CD4-positive, alpha-beta T cell treated with Interleukin-21 for 1 hour (primary cell): ENCODE measurements at regions not wholly inside any gene's neighbourhood (a gene's known extent, or its start where the extent isn't known, plus 50 kb on each side); places are given as distances from the start of the nearest gene placed in this dataset.

ENCODE experiments used
- DNase-seq: peaks from one replicate; pipeline ENCODE4 v3.0.0-alpha.2; 2020

DNA sequence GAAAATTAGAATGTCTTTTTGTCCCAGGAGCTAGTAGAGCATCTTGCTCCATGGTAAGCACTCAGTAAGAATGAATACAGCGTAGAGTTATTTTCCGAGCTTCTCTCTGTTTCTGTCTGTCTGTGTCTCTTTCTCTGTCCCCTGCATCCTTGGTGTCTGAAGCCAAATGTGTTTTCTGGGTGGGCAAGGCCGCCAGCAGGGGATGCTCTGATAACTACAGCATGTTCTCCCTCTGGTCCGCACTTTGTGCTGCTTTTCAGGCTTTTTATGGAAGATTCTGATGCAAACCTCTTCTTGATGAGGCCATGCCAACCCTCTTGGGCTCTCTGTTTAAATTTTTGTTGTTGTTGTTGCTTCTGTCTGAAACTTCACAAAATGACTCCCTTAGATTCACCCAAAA is 142.8 kb upstream of the UBL3 start:
- no peak for DNase-seq

DNA sequence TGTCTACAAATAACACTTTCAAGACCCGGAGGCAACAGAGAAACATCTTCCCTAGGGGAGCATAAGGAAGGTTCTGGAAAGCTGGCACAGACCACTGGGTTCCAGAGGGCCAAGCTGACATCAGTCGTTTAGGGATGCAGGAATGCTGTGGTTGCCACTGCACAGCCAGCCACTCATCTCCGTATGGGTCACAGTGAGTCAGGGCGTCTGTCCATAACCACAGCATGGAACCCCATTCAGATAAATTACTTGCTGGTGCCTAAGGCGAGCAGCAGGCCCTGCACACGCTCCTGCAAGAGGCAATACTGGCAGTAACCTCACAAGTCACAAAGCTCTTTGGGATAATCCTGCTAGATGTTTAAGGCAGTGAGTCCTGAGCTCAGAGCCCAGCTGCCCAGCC is 140.9 kb upstream of the UBL3 start:
- no peak for DNase-seq

DNA sequence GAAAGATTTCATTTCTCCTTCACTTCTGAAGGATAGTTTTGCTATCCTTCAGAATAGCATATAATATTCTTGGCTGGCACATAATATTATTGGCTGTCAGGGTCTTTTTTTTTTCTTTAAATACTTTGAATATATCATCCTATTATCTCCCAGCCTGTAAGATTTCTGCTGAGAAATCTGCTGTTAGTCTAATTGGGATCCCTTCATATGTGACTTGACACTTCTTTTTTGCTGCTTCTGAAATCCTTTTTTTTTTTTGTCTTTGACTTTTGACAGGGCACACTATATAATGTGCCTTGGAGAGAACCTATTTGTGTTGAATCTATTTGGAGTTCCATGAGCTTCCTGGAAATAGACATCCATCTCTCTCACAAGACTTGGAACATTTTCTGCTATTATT is 136.9 kb upstream of the UBL3 start:
- no peak for DNase-seq

DNA sequence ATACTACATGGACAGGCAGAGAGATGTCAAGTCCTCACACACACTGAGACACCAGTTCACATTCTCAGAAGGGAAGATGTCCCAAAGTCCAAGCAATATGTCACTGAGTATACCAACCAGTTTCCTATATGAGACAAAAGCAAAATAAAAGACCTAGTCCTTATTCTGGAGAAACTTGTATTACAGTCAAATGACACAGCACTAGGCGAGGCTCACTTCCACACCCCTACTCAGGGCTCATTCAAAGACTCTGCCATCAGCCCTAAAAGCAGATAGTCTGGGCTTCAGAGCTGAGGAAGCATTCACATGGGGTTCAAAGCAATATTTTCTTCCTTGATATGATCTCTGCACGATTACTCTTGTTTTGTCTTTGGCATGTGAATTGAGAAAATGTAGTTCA is 129.9 kb upstream of the UBL3 start:
- no peak for DNase-seq

DNA sequence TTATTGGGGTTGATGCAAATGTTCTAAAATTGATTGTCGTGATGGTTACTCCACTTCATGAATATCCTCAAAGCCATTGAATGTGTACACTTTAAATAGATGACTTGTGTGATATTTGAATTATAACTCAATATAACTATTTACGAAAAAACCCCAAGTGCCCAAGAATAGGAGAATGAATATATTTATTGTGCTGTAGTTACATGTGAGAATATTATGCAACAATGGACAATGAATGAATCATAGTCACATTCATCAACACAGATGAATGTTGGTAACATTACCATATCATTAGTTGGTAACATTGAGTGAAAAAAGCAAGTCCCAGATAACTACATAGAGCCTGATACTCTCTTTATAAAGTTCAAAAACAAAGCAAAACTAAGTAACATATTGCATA is 127.8 kb upstream of the UBL3 start:
- DNase-seq: no peak

DNA sequence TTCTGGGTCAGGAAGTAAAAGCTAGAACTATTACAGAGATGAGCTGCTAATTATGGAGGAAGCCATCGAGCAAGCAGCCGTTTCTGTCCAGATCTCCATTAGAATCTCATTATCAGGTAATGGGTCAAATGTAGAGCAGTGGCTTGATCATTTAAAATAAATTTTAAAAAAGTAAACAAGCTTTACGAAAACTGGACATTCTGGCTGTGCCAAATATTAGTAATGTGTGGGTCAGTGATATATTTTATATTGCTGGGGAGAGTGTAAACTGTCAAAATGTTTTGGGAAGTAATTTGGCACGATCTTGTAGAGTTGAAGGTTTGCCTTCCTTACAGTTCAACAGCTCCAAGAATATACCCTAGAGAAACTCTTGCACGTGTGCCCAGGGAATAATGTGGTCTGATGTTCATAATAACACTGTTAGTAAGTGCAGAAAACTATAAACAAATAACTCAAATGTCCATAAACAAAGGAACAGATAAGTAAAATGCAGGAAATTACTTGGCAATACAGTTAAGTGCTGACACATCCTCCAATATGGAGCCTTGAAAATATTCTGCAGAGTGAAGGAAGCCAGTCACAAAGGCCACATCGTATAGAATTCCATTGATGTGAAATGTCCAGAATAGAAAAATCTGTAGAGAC is 127.2 kb upstream of the UBL3 start:
- no peak for DNase-seq

DNA sequence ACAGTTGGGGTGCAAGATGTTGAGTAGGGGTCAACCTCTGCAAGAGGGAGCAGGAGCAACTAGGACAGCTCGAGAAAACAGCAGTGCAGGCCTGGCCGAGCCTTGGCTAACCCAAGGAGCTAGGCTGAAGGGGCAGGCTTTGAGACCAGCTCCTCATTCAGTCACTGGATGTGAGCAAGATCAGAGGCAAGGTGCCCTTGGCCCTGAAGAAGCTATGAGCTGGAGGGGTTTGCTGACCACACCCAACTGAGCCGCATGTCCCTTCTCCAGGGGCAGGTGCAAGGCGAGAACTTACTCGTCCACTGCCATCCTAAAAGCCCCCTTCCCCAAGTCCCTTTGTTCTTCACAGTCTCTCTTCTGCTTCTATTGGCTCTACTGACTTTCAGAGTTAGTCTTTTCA is 126.1 kb upstream of the UBL3 start:
- DNase-seq: no peak

DNA sequence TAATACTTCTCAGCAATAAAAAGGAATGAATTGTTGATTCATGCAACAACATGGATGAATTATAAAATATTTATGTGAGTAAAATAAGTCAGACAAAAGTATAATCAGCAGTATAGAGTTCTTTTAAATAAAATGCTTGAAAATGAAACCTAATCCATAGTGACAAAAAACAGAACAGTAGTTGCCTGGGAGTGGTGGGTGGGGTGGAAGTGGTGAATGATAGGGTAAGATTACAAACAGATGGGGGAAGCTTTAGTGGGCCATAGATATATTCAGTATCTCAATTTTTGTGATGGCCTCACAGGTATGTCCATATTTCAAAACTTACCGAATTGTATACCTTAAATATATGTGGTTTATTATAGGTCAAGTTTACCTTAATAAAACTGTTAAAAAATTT is 124.9 kb upstream of the UBL3 start:
- DNase-seq: no peak

DNA sequence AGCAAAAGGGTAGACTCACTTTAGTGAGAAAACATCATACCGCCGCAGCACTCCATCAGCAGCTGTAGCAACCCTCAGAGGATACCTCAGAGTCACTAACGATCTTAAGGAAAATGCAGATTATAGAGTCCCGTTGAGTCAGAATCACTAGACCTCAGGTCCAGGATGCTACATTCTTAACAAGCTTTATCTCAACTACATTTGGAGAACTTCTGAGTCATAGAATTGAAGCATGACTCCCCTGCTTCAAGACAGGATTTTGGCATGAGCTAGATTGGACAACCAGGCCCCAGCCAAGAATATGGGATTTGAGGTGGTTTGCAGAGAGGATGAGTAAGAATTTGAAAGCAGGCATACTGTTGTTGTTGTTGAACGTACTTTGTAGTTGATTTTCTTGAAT is 118.9 kb upstream of the UBL3 start:
- DNase-seq: no peak

DNA sequence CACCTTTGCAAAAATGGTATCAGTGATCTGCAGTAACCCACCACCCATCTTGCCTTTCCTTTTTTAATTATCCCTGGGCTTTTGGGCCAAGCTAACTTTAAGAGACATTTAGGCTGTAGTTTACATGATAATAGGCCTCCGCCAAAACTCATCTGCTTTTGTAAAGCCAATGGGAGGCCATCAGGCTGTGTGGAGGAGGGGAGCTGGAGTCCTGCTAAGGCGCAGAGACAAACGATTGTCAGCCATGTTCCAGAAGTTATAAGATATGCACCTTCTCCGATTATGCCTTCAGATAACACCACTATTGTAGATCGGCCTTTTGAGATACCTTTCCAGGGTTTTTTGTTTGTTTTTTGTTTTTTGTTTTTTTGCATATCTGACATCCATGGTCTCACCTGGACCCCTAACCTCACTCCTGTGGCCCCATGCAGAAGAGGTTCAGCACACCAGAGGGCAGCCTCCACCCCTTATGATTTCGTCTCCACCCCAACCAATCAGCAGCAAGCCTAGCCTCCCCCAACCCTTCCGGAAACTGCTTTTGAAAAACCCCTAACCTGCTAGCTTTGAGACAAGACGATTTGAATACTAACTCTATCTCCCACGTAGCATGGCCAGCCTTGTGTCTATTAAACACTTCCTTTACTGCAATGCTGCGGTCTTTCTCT is 113.9 kb upstream of the UBL3 start:
- DNase-seq: no peak

DNA sequence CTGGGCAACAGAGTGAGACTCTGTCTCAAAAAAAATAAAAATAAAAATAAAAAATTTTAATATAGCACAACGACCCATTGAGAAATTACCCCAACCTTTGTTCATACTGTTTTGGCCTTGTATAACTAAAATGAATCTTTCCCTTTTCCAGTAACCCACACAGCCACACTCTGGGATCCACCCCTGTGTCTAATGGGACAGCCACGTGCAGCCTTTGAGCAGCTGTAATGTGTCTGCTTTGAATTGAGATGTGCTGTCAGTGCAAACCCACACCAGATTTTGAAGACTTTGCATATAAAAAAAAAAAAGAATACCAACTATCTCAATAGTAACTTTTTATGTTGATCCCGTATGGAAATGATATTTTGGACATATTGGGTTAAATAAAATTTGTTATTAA is 112.7 kb upstream of the UBL3 start:
- no peak for DNase-seq

DNA sequence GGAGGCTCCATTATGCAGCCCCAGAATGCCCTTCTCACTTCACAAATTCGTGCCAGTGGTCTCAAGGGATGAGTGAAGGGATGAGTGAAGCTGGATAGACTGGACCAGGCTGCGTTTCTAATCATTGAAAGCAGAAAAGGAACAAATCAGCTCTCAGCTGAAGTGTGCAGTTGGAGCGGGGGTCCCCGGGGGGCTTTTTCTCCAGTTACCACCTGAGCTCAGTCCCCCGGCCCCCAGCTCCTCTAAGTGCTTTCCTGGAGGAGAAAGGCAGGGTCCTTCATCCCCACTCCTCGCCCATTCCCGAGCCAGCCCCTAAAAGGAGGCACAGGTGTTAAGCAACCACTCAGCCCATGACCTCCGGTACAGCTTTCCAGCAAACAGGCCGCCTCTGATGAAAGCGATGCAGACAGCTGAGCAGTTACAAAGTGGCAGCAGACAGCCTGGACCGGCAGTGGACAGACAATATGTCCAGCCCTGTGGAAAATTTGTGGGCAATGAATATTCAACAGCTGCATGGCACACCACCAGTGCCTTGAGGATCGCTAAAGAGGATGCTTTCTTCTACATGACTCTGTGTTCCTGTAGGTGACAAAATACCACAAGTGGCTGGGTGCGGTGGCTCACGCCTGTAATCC is 110.7 kb upstream of the UBL3 start:
- no peak for DNase-seq

DNA sequence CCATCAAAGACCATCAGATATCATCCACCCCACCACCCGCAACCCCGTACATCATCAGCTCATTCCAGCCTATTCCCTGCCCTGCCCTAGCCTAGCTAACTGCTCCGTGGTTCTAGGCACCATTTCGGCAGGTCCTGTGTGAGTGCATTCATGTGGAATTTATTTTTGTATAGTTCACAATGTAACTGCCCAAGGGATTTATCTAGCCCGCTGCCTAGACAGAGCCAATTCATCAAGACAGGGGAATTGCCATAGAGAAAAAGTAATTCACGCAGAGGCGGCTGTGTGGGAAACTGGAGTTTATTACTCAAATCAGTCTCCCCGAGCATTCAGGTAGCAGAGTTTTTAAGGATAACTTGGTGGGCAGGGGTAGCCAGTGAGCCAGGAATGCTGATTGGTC is 109.2 kb upstream of the UBL3 start:
- no peak for DNase-seq

DNA sequence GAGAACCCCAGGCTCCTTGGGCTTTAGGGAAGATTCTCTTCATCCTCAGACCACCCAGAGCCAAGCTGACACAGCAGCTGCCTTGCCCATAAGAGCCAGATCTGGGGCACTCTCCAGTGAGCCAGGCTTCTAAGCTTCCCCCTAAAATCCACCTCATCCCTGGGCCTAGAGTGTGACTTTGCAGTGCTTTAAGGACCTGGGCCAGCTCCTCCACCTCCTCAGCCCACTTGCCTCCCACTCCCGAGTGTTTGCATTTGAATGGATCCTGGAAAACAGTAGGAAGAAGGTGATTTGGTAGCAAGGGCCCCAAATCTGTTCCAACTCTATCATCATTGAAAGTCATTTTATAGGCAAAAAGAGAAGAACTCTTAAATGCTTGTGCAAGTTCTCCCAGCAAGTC is 108.7 kb upstream of the UBL3 start:
- no peak for DNase-seq

DNA sequence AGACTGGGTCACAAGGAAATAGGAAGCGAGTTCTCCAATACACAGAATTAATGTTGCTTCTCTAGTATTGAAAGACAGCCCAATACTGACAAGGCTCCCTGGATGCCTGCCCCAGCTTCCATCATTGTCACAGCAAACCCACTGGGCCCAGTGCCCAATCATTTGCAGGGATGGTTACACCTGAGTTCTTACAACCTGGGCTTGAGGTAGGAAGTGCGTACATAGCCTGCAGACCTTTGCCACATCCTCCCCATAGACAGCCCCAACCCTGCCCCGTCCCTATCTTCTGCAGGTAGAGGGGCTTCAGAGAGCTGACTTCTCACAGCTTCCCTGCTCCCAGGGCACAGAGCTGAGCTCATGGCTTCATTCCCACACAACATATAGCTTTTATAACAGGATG is 108.1 kb upstream of the UBL3 start:
- peak; percentile 45 for DNase-seq

DNA sequence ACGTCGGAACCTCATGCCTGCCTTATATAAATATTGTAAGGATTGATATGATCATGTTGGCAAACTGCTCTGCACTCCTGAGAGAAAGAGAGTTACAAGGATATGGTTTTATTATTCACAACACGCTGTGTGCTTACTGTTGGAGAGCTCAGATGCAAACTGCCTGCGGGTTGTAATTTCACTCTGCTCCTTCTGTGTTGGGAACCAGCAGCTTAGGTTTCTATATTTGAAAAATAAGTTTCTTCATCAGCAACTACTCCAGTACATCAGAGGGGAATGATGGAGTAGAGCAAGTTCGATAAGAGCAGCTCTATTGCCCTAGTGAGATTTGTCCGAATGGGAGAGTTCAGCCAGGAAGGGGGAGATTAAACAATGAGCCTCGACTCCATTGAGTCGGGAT is 106.9 kb upstream of the UBL3 start:
- DNase-seq: no peak

DNA sequence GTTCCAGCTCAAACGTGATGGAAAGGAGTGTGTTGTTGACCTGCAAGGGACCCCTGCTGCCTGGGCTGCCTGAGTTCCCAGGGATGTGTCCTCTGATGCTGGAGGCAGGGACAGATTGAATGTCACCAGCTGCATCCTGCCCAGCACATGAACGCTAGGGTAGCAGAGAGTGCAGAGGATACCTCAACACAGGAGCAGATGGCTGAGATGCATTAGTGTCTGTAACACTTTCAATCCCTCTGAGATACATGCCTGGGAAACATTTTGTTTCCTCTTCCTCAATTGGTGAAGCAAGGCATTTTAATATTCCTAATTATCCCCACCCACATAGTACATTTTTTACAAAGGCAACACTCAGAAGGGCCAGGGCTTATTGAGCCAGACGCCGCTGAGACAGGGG is 106.4 kb upstream of the UBL3 start:
- DNase-seq: no peak

DNA sequence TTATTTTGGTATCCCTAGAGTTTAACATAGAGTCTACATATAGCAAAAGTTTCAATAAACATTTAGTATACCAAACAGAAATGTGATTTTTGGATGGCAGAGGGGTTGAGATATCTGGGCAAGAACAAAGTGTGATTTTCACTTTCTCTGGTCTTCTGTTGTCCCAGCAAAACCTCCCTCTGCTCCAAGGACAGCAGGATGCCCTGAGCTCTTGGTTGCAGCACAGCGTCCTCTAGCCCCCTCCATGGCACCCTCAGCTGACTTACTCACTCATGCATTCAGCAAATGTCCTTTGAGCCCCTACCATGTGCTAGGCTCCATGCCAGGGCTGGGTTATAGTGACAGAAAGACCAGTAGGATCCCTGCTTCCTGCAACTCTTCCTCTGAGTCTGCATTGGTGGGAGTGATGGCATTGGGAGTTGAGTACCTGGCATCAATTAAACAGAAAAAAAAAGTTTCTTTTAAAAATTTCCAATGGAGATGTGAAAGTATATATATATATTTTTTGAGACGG is 104.8 kb upstream of the UBL3 start:
- no peak for DNase-seq

DNA sequence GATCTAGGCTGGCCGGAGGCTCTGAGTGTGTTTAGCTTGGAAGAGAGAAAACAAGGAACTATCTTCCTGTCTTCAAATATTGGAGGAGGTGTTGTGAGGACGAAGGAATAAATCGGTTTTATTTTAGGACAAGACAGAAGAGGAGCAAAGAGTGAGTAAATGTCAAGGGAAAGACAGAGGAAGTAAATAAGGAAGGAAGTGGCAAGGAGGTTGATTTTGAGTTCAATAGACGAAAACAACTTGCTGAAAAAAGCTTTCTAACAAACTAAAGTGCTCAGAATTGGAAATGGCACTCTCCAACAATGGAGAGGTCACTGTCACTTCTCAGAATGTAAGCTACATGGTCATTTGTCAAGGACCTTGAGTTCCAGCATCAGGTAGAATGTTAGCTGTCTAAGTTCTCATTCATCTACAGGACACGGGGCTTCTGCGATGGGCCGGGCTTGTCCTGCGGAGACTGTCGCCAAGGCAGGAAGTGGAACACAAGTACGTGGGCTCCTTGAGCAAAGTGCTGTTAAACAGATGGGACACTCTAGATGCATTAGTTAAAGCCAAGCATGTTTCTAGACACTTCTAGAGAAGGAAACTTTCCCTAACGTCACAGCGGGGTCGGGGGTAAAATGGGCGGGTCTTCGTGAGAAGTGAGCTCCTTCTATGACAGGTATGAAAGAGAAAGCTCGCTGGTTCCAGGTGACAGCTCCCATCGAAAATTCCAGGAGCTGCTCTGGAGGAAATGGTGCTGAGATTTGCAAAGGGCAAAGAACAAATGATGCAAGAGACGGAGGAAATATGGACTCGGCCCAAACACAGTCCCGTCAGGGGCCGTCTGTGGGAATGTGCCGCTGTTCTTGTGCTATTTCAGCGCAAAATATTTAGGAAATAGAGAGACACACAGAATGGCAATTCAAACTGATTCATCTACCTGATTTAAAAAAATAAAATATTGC is 103.9 kb upstream of the UBL3 start:
- peak; percentile 61 for DNase-seq

DNA sequence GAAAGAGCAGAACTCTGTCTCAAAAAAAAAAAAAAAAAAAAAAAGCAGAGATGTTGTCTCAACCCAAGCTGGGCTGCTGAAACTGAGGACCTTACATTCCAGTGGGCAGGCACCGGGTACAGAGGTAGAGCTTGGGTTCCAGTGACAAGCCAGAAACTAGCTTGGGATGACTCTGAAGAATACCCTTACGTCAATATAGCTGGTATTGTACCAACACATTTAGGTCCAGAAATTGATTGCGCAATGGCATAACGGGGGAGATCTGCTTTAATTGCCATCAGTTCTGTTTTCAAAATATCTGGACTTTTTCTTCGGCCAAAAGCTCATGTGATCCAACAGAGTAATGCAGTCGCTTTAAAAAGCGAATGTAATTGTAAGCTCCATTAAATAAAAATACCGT is 103.1 kb upstream of the UBL3 start:
- no peak for DNase-seq

DNA sequence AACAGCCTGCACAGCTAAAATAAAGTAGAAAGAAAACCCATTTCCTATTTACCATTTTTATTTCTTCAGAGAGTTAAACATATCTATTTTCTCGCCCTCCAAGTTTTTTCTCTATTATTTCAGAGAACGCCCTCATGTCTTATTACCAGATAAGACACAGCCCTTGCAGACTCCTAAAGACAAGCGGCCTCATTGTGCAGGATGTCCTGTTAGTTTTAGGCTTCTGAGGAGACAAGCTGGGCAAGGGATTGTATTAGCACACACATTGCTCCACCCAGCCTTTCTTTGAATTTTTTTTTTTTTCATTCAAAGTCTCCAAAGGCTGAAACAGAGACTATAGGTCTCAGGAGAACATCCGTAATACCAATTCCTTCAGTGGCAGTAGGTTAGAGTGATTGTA is 101.8 kb upstream of the UBL3 start:
- no peak for DNase-seq

DNA sequence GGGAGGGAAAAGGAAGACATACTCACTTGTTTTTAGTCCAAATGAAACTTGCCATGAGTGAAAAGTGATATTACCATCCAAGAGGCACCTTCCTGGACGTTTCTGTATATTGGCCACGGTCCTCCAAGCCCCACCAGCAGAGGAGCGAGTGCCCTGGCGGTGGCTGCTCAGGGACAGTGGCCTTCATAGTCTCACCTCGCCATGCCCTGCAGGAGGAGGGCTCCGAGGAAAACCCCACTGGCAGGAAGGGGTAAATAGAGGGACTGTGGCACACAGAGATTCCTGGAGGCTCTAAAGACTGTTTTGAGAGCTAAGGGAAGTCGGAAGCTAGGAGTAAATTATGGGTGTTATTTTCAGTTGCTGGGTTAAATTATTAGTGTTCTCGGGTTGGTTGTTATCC is 98.4 kb upstream of the UBL3 start:
- no peak for DNase-seq

DNA sequence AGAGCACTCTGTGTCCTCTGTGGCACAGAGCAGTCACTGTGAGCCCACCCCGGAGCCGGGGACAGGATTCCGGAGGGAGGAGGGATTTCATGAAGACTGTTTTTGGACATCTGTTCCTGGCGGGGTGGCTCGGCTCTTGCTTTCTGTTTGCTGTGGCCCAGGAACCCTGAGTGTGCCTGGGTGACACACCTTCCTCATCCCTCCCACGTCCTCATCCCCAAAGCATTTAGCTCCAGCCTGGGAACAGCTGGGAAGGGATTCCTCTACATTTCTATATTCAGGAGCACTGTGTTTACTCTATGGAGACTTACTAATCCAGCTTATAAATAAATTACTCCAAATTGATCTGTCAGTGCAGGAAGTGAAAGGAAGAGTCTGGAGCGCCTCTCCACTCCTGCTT is 97.8 kb upstream of the UBL3 start:
- DNase-seq: no peak
